Keratinocyte (primary cell): ENCODE measurements at regions not wholly inside any gene's neighbourhood (a gene's known extent, or its start where the extent isn't known, plus 50 kb on each side); places are given as distances from the start of the nearest gene placed in this dataset.

Source experiments
- DNase-seq: peaks from one replicate; pipeline ENCODE4 v3.0.0-alpha.2; 2011; ENCODE audit warnings: low read depth, missing footprints, low spot score
- FAIRE-seq: peaks from 2 replicates; lab custom pipeline; 2011; peaks lifted over from hg19 to GRCh38; lab: Jason Lieb, UNC
- H2AFZ ChIP-seq: 2 replicates; pipeline ENCODE4 v1.6.0; 2012; ENCODE audit warnings: low read length, control low read depth, inconsistent platforms; ENCODE audit not compliant: control insufficient read depth
- H3K27ac ChIP-seq: 2 replicates; pipeline ENCODE4 v1.5.1; 2011; ENCODE audit warnings: low read length; ENCODE audit not compliant: control insufficient read depth, insufficient read depth
- H3K27me3 ChIP-seq: 3 replicates; pipeline ENCODE4 v1.6.0; 2011; ENCODE audit warnings: low read length; ENCODE audit not compliant: control insufficient read depth, insufficient read depth; ENCODE audit errors: extremely low read depth
- H3K36me3 ChIP-seq, 2 experiments: 2 replicates in 1 of 2; 3 replicates in 1 of 2; pipeline ENCODE4 v1.5.1; 2011; ENCODE audit warnings: low read length in 2 of 2, mild to moderate bottlenecking in 1 of 2; ENCODE audit not compliant: control insufficient read depth in 2 of 2, insufficient read depth in 2 of 2; ENCODE audit errors: extremely low read depth in 1 of 2
- H3K4me1 ChIP-seq: 3 replicates; pipeline ENCODE4 v1.5.1; 2011; ENCODE audit warnings: low read length; ENCODE audit not compliant: control insufficient read depth, insufficient read depth; ENCODE audit errors: extremely low read depth
- H3K4me2 ChIP-seq: 3 replicates; pipeline ENCODE4 v1.6.0; 2011; ENCODE audit warnings: low read depth, low read length; ENCODE audit not compliant: control insufficient read depth, insufficient read depth; ENCODE audit errors: extremely low read depth
- H3K4me3 ChIP-seq, 3 experiments: fragments of 200-600 bp in 1 of 3; sonication (generic) in 1 of 3; 2 replicates in 2 of 3; 3 replicates in 1 of 3; pipeline ENCODE4 v1.5.1; 2011 to 2016; ENCODE audit warnings: low read length in 3 of 3, mild to moderate bottlenecking in 3 of 3, control low read depth in 2 of 3, inconsistent platforms in 1 of 3, low read depth in 1 of 3, mixed read lengths in 1 of 3, mixed run types in 1 of 3, moderate library complexity in 1 of 3; ENCODE audit not compliant: control insufficient read depth in 2 of 3, insufficient read depth in 2 of 3; ENCODE audit errors: extremely low read depth in 1 of 3
- H3K79me2 ChIP-seq: 2 replicates; pipeline ENCODE4 v1.6.0; 2012; ENCODE audit warnings: low read length; ENCODE audit not compliant: control insufficient read depth, insufficient read depth
- H3K9ac ChIP-seq: 3 replicates; pipeline ENCODE4 v1.6.0; 2011; ENCODE audit warnings: low read length; ENCODE audit not compliant: control insufficient read depth, insufficient read depth; ENCODE audit errors: extremely low read depth
- H3K9me1 ChIP-seq: 3 replicates; pipeline ENCODE4 v1.6.0; 2011; ENCODE audit warnings: low read length; ENCODE audit not compliant: control insufficient read depth, insufficient read depth; ENCODE audit errors: extremely low read depth
- H3K9me3 ChIP-seq: 2 replicates; pipeline ENCODE4 v1.5.1; 2012; ENCODE audit warnings: low read depth, low read length; ENCODE audit not compliant: control insufficient read depth
- H4K20me1 ChIP-seq: 3 replicates; pipeline ENCODE4 v1.6.0; 2011; ENCODE audit warnings: low read length; ENCODE audit not compliant: control insufficient read depth, insufficient read depth; ENCODE audit errors: extremely low read depth
- EZH2 ChIP-seq: IDR thresholded peaks from one replicate; pipeline ENCODE4 v1.6.1; 2012; ENCODE audit warnings: inconsistent platforms, mild to moderate bottlenecking, low read length, moderate library complexity
- dilution Hi-C: fragments of 300-500 bp; cut with MboI; formaldehyde crosslinking; loops from one replicate; pipeline ENCODE4 v1.7.0; 2020; ENCODE audit warnings: low sequenced_read_pairs; ENCODE audit not compliant: extremely low pct_ligation_motif_present
- TF ChIP-seq, protein P1 (sequence below), 3 experiments: IDR thresholded peaks in 1 of 3; conservative IDR thresholded peaks in 1 of 3; optimal IDR thresholded peaks in 1 of 3; 2 replicates in 2 of 3; 3 replicates in 1 of 3; pipeline versions ENCODE3 to v1.5.1; 2011; ENCODE audit warnings: low read length in 3 of 3, mild to moderate bottlenecking in 3 of 3, moderate library complexity in 2 of 3, control low read depth in 1 of 3, inconsistent platforms in 1 of 3; ENCODE audit not compliant: insufficient read depth in 2 of 3; ENCODE audit errors: extremely low read depth in 1 of 3

DNA sequence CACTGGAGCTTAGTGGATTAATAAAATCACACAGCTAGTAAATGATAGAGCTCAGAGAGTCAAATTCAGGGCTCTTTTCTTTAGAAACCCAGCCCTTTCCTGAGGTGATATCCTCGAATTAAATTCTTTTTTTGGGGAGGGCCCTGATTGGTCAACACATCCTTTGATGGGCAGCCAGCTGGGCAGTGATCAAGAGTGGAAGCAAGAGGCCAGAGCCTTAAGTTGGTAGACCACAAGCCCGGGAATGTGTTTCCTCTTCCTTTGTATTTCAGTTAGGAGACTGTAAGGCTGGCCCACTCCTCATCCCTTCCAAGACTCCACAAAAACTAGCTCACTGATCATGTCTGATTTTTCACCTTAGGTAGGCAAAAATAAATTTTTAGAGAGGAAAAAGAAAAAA, 640.5 kb downstream of the DHX35 start:
- H4K20me1 ChIP-seq, result no peaks in the 10 kb centered on the region
- H3K9ac ChIP-seq, result no peak overlapping the region
- TF ChIP-seq, protein P1, sequence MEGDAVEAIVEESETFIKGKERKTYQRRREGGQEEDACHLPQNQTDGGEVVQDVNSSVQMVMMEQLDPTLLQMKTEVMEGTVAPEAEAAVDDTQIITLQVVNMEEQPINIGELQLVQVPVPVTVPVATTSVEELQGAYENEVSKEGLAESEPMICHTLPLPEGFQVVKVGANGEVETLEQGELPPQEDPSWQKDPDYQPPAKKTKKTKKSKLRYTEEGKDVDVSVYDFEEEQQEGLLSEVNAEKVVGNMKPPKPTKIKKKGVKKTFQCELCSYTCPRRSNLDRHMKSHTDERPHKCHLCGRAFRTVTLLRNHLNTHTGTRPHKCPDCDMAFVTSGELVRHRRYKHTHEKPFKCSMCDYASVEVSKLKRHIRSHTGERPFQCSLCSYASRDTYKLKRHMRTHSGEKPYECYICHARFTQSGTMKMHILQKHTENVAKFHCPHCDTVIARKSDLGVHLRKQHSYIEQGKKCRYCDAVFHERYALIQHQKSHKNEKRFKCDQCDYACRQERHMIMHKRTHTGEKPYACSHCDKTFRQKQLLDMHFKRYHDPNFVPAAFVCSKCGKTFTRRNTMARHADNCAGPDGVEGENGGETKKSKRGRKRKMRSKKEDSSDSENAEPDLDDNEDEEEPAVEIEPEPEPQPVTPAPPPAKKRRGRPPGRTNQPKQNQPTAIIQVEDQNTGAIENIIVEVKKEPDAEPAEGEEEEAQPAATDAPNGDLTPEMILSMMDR (optimal IDR thresholded peaks at IDR 0.05 in 1 of 3, IDR thresholded peaks at IDR 0.05 in 1 of 3, conservative IDR thresholded peaks at IDR 0.05 in 1 of 3; ENCODE audit: extremely low read depth in 1 of 3, insufficient read depth in 2 of 3, low read length in 3 of 3), result no peak
- TF ChIP-seq EZH2, result no peak
- no peak overlapping the region for H3K4me3 ChIP-seq
- no peak overlapping the region for H2AFZ ChIP-seq
- no peak for FAIRE-seq
- dilution Hi-C loops, result no loop called here
- H3K4me1 ChIP-seq, result no peaks in the 10 kb centered on the region
- H3K36me3 ChIP-seq, result no peaks in the 10 kb centered on the region
- no peaks in the 10 kb centered on the region for H3K9me1 ChIP-seq
- H3K27ac ChIP-seq, result no peak overlapping the region
- H3K79me2 ChIP-seq, result no peaks in the 10 kb centered on the region
- no peaks in the 10 kb centered on the region for H3K9me3 ChIP-seq
- no peak overlapping the region for H3K4me2 ChIP-seq
- DNase-seq, result no peak
- H3K27me3 ChIP-seq, result no peaks in the 10 kb centered on the region

DNA sequence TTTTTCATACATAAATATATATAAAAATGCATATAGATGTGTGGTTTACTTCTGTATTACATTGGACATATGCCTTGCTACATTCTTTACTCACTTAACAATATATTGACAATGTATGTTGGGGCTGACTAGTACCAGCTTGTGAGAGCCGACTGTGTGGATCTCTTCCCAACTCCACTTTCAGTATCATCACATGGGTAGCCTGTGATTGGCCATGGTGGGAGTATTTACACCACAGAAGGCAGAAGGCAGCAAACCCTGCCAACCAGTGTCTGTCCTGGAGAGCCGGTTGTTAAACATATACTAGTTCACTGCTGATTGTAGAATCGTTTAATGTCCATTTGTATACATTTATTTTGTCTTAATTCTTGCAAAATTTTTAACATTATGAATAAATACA, 638.7 kb downstream of the DHX35 start:
- Histone ChIP-seq H3K9me1 (no peaks in the 10 kb centered on the region), H3K4me2 (no peak overlapping the region), H3K9me3 (no peaks in the 10 kb centered on the region), H3K4me3 (no peak overlapping the region), H3K4me1 (no peaks in the 10 kb centered on the region), H4K20me1 (no peaks in the 10 kb centered on the region), H3K27me3 (no peaks in the 10 kb centered on the region), H3K79me2 (no peaks in the 10 kb centered on the region), H2AFZ (no peak overlapping the region), H3K27ac (no peak overlapping the region), H3K9ac (no peak overlapping the region), H3K36me3 (no peaks in the 10 kb centered on the region)
- dilution Hi-C loops, result no loop called here
- no peak for TF ChIP-seq EZH2
- TF ChIP-seq, protein P1 (optimal IDR thresholded peaks at IDR 0.05 in 1 of 3, IDR thresholded peaks at IDR 0.05 in 1 of 3, conservative IDR thresholded peaks at IDR 0.05 in 1 of 3; ENCODE audit: extremely low read depth in 1 of 3, insufficient read depth in 2 of 3, low read length in 3 of 3), result no peak
- no peak for DNase-seq
- no peak for FAIRE-seq
